NCI-H446 (cell line): ENCODE measurements at regions not wholly inside any gene's neighbourhood (a gene's known extent, or its start where the extent isn't known, plus 50 kb on each side); places are given as distances from the start of the nearest gene placed in this dataset.

Source experiments
- DNase-seq, 2 experiments: peaks; one replicate each; lab custom pipeline; 2025; lab: John Stamatoyannopoulos, UW

DNA sequence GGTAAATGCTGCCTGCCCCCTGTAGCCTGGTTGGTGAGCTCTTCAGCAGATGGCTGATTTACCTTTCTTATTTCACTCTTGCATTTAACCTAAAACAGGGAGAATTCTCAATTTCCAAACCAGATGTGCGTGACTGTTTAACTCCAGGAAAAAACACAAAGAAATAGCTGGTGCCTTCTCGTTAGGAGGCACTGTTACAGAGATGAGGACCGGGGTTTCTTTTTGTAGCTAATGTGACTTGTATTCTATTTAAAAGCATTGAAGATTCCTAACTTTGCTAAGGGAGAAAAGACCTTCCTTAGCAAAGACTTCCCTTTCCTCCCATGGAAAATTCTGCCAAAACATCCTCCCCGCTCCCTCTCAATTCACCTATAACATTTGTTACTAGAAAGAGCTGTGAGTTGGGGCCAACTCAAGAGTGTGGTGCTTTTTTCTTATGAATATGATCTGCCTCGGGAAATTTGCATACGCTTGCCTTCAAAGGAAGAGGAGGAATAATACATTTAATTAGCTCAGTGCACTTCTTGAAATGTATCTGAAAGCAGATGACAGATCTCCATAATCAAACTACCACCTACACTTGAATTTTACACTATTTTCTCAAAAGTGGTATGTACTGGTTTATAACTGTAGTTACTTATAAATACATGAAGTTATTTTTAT is 102.0 kb upstream of the ARID2 start:
- no peak for DNase-seq

- DNase-seq = no peak
These were observed 100.2 kb upstream of the ARID2 start for GRCh38 chr12:45629292-45629691.

DNA sequence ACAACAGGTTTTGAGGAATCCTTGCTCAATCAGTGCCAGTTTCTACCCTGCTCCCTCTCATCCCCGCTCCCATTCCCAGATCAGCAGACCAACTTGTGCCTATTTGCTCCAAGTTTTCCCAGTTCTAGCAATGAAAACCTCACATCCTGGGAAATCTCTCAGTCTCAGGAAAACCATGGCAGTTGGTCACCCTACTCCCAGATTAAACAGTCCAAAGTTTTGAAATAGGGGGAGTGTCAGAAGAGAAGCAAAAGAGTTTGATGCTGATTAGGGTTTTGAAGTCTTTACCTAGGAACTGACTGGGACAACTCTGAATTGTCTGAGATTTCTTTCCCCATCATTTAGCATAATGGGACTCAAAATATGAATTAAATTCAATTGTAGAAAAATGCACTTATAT is 95.8 kb upstream of the ARID2 start:
- DNase-seq = no peak

DNA sequence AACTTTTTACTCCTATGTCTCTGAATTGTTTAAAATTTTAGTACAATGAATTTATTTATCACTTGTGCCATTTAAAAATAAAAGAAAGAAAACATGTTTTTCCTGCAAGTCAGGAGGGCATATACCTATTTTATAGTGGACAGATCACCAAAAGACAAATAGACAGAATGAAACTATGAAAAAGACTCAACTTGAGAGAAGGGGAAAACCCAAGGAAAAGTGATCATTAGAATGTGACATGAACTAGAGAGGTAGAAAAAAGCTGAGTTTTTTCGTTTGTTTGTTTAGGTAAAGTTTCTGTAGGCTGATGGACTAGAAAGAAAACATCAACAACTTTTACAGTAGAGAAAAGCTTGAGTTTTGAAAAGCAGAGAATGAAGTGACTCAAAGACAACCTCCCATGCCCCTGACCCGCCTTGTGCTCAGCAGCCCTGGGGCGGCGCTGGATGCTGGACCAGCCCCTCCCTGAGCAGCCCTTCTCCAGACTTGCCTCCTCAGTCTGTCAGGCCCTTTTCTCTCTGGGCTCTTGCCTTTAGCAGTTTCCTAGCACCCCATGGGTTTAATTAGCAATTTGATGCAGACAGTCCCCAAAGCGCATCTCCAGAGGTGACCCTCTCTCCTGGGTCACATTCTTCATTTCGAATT is 95.1 kb upstream of the ARID2 start:
- no peak for DNase-seq

DNA sequence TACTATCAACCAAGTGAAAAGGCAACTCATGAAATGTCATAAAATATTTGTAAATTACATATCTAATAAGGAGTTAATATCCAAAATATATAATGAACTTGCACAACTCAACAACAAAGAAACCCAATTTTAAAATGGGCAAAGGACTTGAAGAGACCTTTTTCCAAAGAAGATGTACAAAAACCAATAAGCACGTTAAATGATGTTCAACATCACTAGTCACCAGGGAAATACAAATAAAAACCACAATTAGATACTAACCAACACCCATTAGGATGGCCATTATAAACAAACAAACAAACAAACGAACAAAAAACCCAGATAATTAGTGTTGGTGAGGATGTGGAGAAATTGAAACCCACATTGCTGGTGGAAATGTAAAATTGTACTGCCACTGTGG is 92.3 kb upstream of the ARID2 start:
- no peak for DNase-seq

GRCh38 chr12:45637706-45638105 is 91.8 kb upstream of the ARID2 start:
- no peak for DNase-seq

DNA sequence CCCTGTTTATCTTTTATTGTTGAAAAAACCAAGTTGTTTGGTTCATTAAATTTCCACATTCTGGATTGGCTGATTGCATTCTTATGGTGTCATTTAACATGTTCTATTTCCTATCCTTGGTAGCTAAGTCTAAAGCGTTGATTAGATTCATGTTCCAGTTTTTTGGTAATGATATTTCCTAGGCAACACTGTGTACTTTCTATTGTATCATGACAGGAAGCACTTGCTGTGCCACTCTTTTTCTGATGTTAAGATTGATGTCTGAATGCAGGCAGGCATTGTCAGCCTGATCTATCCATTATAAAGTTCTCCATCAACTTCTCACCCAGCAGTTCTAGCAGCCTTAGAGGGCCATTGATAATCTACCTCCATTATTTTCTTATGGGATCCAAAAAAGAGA is 91.1 kb upstream of the ARID2 start:
- DNase-seq = no peak

DNA sequence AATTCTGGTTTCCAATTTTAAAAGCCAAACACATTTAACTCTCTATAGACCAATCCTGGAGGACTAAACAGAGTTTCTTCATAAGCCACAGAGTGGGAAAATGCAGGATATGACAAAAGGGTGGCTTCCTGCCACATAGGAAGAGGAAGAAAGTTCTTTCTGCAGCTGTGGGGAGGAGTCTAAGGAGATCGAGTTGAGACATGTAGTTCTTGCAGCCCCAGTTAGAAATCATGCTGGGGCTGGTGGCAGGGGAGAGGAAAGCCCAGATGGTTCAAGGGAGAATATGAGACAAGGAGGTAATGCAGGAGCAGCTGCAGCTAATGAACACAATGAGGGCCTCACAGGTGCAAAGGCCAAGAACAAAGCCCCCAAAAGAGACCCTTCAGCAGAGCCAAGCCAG is 85.0 kb upstream of the ARID2 start:
- DNase-seq = no peak

- no peak for DNase-seq
These were observed 82.5 kb upstream of the ARID2 start for GRCh38 chr12:45646851-45647581.

GRCh38 chr12:45648070-45648469 is 81.4 kb upstream of the ARID2 start:
- peak in 1 of 2 experiments; percentile 19 for DNase-seq

DNA sequence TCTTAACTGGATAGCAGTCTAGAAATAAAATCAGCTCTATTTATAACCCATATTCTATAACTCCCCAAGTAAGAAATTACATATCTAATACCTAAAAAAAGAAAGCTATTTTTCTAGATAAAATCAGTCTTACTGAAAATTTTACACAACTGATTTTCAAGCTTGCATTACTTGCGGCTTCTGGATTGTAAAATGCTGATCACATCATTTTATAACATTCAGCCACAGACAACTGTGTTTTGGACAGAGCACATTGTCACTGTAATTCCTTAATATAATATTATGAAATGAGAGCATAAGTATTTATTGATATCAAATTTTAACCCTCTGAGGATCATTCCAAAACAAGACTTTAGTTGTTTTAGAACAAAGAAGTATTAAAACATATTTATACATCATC is 78.5 kb upstream of the ARID2 start:
- DNase-seq = no peak

DNA sequence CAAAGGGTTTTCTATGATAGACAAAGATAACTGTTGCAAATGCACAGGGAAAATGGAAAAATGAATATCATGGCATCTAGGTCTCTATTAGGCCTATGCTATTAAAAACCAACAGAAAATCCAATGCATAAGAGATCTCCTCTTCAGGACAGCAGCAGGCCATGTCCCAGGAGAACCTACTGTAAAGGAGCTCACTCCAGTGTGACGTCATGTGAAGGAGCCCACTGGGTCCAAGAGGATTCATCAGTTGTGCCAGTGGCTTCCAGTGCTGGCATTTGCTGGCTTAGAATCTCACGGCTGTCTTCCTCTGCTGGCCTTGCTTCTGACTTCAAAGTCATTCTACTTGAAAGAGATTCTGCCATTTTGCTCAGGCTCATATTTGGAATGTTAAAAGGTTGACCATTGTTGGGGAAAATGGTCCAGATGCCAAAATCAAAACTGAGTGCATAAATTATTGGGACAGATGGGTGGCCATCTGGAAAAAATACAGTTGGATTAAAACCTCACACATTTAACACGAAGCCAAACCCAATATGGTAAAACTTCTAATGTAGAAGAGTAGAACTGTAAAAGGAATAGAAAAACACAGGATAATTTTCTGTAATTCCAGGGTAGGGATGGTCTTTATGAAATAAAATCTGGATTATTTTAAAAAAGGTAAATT is 75.4 kb upstream of the ARID2 start:
- DNase-seq = peak in 1 of 2 experiments; percentile 55

- DNase-seq = no peak
These were observed 74.3 kb upstream of the ARID2 start for GRCh38 chr12:45655186-45655585.

DNA sequence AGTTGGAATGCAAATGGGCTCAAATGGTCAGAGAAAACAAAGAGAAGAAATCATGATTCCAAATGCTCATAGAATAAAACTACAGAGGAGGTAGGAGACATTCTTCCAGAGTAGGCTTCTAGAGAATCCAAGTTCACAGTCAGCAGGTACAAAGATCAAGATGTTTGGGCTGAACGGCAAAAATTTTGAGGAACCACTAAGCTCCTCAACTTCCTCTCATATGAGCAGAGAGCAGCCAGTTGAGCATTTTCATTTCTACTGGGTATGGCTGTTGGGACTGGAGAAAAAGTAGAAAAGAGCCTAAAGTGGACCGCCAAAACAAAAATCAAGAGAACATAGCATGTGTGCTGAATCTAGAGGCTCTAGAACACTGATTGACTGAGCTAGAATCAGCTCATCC is 73.8 kb upstream of the ARID2 start:
- no peak for DNase-seq

GRCh38 chr12:45658020-45658419 is 71.5 kb upstream of the ARID2 start:
- no peak for DNase-seq

GRCh38 chr12:45660330-45660729 is 69.2 kb upstream of the ARID2 start:
- peak in 1 of 2 experiments; percentile 1 for DNase-seq

DNA sequence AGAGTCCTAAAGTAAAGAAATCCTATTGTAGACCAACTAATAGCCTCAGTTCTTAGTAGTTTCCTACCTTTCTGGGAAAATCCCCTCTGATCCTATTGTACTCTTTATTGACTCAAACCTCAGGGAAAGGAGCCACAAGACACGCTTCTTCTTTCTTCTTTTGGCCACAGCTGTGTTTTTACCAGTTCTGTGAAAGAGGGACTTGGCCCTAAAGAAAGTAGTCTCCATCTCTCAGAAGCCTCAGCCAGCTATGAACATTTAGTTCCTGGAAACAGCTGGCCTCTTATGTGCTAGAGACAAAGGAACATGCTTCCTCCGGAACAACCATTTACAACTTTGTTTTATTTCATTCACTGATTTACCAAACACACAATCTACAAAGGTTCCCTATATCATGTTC is 66.1 kb upstream of the ARID2 start:
- no peak for DNase-seq

- no peak for DNase-seq
These were observed 63.6 kb upstream of the ARID2 start for GRCh38 chr12:45665941-45666340.

DNA sequence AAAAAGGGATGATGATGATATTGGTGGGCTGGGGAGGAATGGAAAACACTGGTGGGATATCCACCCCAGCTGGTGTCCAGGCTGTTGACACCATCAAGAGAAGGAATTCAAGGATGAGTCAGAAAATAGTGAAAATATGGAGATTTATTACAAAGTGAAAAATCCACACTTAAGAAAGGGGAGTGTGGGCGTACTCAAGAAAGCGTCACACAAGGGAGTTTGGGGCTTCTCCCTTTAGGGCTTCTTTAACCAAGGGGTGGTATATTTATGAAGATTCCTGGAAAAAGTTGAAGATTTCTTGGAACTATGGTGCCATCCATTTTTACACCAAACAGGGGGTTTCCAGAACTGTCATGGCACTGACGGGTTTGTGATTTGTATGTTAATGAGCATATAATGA is 63.1 kb upstream of the ARID2 start:
- no peak for DNase-seq

- no peak for DNase-seq
These were observed 62.7 kb upstream of the ARID2 start for GRCh38 chr12:45666816-45667215.

GRCh38 chr12:45667761-45668160 is 61.7 kb upstream of the ARID2 start:
- DNase-seq = no peak

DNA sequence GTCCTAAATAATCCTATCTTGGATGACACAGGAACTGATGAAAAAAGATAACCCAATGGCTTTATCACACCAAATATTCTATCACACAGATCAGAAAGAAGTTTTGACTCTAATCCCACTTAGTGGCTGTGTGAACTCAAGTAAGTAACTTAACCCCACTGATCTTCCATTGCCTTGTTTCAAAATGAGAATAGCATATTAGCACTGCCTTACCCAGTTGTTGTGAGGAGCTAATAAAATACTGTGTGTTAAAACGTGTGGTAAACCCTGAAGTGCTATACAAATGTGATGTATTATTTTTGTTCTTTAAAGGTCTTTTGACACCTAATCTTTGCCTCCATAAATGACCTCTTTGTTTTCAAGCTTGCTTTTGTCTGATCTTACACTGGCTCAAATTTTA is 60.9 kb upstream of the ARID2 start:
- no peak for DNase-seq

DNA sequence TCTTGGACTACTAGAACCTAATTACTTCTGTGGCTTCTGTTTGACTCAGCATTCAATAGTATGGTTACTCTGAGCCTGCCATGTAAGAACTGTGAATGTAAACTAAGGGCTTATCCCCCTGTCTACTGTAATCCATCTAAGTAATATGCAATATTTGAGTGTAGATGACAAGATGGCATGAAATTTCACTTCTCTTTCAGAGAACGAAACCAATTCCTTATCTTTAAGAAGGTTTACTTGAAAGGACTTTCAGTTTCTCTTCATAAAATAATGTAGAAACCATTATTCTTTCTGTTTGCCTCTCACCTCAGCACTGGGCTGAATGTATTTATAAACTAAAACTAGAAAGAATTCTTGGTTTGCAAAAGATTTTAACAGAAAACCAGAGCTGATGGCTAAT is 60.4 kb upstream of the ARID2 start:
- no peak for DNase-seq
